ENCODE measurements at regions not wholly inside any gene's neighbourhood (a gene's known extent, or its start where the extent isn't known, plus 50 kb on each side); places are given as distances from the start of the nearest gene placed in this dataset.

DNA sequence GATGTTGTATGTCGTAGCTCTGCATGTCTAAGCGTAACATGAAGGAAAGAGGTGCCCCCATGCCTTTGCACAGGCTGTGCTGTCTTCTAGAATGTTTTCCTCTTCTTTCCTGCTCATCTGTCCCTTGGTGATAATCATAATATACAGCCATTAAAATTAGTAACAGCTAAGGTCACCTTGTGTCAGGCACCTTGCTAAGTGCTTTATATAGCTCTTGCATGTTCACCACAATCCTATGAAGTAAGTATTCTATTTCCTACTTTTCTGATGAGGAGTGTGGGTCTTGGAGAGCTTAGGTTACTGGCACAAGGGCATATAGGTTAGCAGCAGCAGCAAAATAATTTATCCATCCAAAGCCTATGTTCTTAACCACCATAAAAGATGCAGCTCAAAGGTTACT lies 754.4 kb downstream of the NTRK3 start:
- intact Hi-C loops (cut with DNase I): no loop called here
- H3K27ac ChIP-seq: no peak overlapping the region
- H3K4me1 ChIP-seq: no peaks in the 10 kb centered on the region
- no peak for DNase-seq
- no peak for ATAC-seq
- no peak overlapping the region for H3K4me3 ChIP-seq
- H3K36me3 ChIP-seq (replicated peaks in 1 of 2; ENCODE audit: insufficient read depth in 1 of 2, low read depth in 2 of 2): no peaks in the 10 kb centered on the region
- no peaks in the 10 kb centered on the region for H3K27me3 ChIP-seq
- WGBS, 2 donors: 73 to 80% methylated on average over 2 of the region's 2 CpGs
- TF ChIP-seq, protein P1, sequence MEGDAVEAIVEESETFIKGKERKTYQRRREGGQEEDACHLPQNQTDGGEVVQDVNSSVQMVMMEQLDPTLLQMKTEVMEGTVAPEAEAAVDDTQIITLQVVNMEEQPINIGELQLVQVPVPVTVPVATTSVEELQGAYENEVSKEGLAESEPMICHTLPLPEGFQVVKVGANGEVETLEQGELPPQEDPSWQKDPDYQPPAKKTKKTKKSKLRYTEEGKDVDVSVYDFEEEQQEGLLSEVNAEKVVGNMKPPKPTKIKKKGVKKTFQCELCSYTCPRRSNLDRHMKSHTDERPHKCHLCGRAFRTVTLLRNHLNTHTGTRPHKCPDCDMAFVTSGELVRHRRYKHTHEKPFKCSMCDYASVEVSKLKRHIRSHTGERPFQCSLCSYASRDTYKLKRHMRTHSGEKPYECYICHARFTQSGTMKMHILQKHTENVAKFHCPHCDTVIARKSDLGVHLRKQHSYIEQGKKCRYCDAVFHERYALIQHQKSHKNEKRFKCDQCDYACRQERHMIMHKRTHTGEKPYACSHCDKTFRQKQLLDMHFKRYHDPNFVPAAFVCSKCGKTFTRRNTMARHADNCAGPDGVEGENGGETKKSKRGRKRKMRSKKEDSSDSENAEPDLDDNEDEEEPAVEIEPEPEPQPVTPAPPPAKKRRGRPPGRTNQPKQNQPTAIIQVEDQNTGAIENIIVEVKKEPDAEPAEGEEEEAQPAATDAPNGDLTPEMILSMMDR (IDR thresholded peaks at IDR 0.05): no peak
- TF ChIP-seq POLR2A (IDR thresholded peaks at IDR 0.05): no peak
- H3K9me3 ChIP-seq: no peaks in the 10 kb centered on the region

GRCh38 chr15:87500240-87500639 lies 756.3 kb downstream of the NTRK3 start:
- intact Hi-C loops (cut with DNase I): no loop called here
- DNase-seq (no peak), ATAC-seq (no peak)
- Histone ChIP-seq H3K27ac (no peak overlapping the region), H3K36me3 (replicated peaks in 1 of 2; ENCODE audit: insufficient read depth in 1 of 2, low read depth in 2 of 2) (no peaks in the 10 kb centered on the region), H3K4me3 (no peak overlapping the region), H3K27me3 (no peaks in the 10 kb centered on the region), H3K9me3 (no peaks in the 10 kb centered on the region), H3K4me1 (no peaks in the 10 kb centered on the region)
- TF ChIP-seq, protein P1 (IDR thresholded peaks at IDR 0.05): no peak
- no peak for TF ChIP-seq POLR2A (IDR thresholded peaks at IDR 0.05)
- WGBS, 2 donors: 46 to 52% methylated on average over 7 of the region's 7 CpGs

DNA sequence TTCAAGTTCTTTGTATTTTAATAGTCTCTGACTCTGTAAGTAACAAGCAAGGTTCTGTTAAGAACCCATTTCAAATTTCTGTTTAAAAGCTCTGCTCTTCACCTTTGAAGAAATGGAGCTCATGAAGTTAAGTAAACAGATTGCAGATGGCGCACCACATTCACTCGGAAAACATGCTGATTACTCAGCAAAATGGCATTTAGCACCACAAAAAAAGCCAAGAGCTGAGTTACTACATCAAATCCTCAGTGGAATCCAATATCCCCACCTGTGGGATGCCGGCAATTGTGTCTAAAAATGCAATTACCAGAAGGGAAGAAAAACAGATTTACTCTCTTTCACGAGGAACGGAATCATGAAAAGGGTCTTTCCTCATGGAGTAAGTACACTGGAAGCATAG lies 758.0 kb downstream of the NTRK3 start:
- no peaks in the 10 kb centered on the region for H3K4me1 ChIP-seq
- no peaks in the 10 kb centered on the region for H3K9me3 ChIP-seq
- H3K36me3 ChIP-seq (replicated peaks in 1 of 2; ENCODE audit: insufficient read depth in 1 of 2, low read depth in 2 of 2): no peaks in the 10 kb centered on the region
- intact Hi-C loops (cut with DNase I): no loop called here
- no peak overlapping the region for H3K4me3 ChIP-seq
- no peak for ATAC-seq
- 50 to 51% methylated on average over 5 of the region's 5 CpGs for WGBS, 2 donors
- TF ChIP-seq, protein P1 (IDR thresholded peaks at IDR 0.05): no peak
- no peak for TF ChIP-seq POLR2A (IDR thresholded peaks at IDR 0.05)
- DNase-seq: no peak
- no peak overlapping the region for H3K27ac ChIP-seq
- H3K27me3 ChIP-seq: no peaks in the 10 kb centered on the region

DNA sequence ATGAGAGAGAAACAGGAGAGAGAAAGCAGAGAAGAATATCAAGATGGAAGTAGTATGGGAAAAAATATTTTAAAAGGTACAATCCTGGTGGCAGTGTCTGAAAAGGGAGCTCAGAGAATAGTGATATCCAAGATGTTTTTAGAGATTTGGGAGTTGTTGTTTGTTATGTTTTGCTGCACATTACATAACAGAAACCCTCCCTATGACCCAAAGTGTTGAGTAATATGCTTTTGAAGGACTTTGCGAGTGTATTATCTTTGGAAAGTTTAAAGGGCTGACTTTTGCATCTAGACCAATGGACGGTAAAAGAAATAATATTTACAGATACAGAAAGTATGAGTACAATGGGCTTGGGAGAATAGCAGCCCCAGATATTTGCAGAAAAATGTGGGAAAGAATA lies 759.7 kb downstream of the NTRK3 start:
- TF ChIP-seq POLR2A (IDR thresholded peaks at IDR 0.05): no peak
- TF ChIP-seq, protein P1 (IDR thresholded peaks at IDR 0.05): no peak
- intact Hi-C loops (cut with DNase I): no loop called here
- Histone ChIP-seq H3K27me3 (no peaks in the 10 kb centered on the region), H3K9me3 (no peaks in the 10 kb centered on the region), H3K36me3 (replicated peaks in 1 of 2; ENCODE audit: insufficient read depth in 1 of 2, low read depth in 2 of 2) (no peaks in the 10 kb centered on the region), H3K27ac (no peak overlapping the region), H3K4me3 (no peak overlapping the region), H3K4me1 (no peaks in the 10 kb centered on the region)
- WGBS, 2 donors: 35 to 57% methylated on average over 2 of the region's 2 CpGs
- ATAC-seq (no peak), DNase-seq (no peak)

DNA sequence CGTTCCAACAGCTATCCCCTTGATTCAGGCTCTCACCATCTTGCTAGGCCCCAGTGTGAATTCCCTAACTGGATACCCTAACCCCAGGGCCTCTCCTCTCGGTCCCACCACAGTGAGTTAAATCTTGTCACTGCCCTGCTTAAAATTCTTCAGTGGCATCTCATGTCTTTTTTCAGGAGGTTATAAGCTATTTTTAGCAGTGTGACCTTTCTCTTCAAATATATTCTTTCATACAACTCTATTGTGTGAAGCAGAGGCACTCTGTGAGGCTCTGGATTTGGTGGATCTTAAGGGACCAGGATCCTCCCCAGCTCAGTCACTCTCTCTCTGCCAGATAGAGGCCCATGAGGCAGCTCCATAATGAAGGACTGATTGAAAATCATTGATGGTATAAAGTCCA lies 760.4 kb downstream of the NTRK3 start:
- DNase-seq (no peak), ATAC-seq (no peak)
- whole genome bisulfite sequencing, 2 donors: 77 to 86% methylated on average over 2 of the region's 2 CpGs
- TF ChIP-seq, protein P1 (IDR thresholded peaks at IDR 0.05): no peak
- no peak for TF ChIP-seq POLR2A (IDR thresholded peaks at IDR 0.05)
- H3K36me3 ChIP-seq (replicated peaks in 1 of 2; ENCODE audit: insufficient read depth in 1 of 2, low read depth in 2 of 2): no peaks in the 10 kb centered on the region
- no peak overlapping the region for H3K27ac ChIP-seq
- no peak overlapping the region for H3K4me3 ChIP-seq
- no peaks in the 10 kb centered on the region for H3K27me3 ChIP-seq
- H3K4me1 ChIP-seq: no peaks in the 10 kb centered on the region
- no peaks in the 10 kb centered on the region for H3K9me3 ChIP-seq
- intact Hi-C loops (cut with DNase I): no loop called here

Measured in body of pancreas (tissue), 4 donors.